Mesenchymal stem cell (in vitro differentiated cells and primary cell): ENCODE measurements at regions not wholly inside any gene's neighbourhood (a gene's known extent, or its start where the extent isn't known, plus 50 kb on each side); places are given as distances from the start of the nearest gene placed in this dataset.
A peak's percentile ranks its signal among the peaks of the same experiment; 100 is the strongest.

ENCODE experiments used
- DNase-seq: peaks from one replicate; pipeline ENCODE4 v3.0.0-alpha.2; 2013
- H2AFZ ChIP-seq: one replicate; pipeline ENCODE4 v1.6.1; 2013; ENCODE audit warnings: low read depth, mild to moderate bottlenecking, control low read depth, inconsistent platforms, low read length, moderate library complexity
- H2AK5ac ChIP-seq: 2 replicates; pipeline ENCODE4 v1.6.1; 2013; ENCODE audit warnings: low read length, moderate library complexity, mild to moderate bottlenecking, inconsistent platforms; ENCODE audit not compliant: severe bottlenecking
- H2BK120ac ChIP-seq: one replicate; pipeline ENCODE4 v1.6.1; 2013; ENCODE audit warnings: low read depth, mild to moderate bottlenecking, inconsistent platforms, low read length, moderate library complexity
- H2BK12ac ChIP-seq, 2 experiments: one replicate each; pipeline ENCODE4 v1.6.1; 2013; ENCODE audit warnings: inconsistent platforms in 2 of 2, low read length in 2 of 2, mild to moderate bottlenecking in 2 of 2, moderate library complexity in 2 of 2, control low read depth in 1 of 2
- H2BK15ac ChIP-seq: one replicate; pipeline ENCODE4 v1.6.1; 2013; ENCODE audit warnings: mild to moderate bottlenecking, low read depth, inconsistent platforms; ENCODE audit not compliant: poor library complexity, severe bottlenecking
- H2BK5ac ChIP-seq: 2 replicates; pipeline ENCODE4 v1.6.1; 2013; ENCODE audit warnings: low read depth, mild to moderate bottlenecking, low read length, control low read depth, inconsistent platforms; ENCODE audit not compliant: poor library complexity, severe bottlenecking
- H3K14ac ChIP-seq, 2 experiments: one replicate each; pipeline ENCODE4 v1.6.1; 2013; ENCODE audit warnings: inconsistent platforms in 2 of 2, low read length in 2 of 2, control low read depth in 1 of 2, mild to moderate bottlenecking in 1 of 2, moderate library complexity in 1 of 2
- H3K18ac ChIP-seq, 2 experiments: one replicate each; pipeline ENCODE4 v1.6.1; 2013; ENCODE audit warnings: inconsistent platforms in 2 of 2, low read length in 2 of 2, control low read depth in 1 of 2, low read depth in 1 of 2, mild to moderate bottlenecking in 1 of 2
- H3K23ac ChIP-seq, 2 experiments: one replicate each; pipeline ENCODE4 v1.6.1; 2013; ENCODE audit warnings: inconsistent platforms in 2 of 2, low read length in 2 of 2, mild to moderate bottlenecking in 2 of 2, moderate library complexity in 2 of 2, control low read depth in 1 of 2
- H3K27ac ChIP-seq: 2 replicates; pipeline ENCODE4 v1.5.1; 2013; ENCODE audit warnings: mild to moderate bottlenecking, moderate library complexity, low read length, control low read depth, inconsistent platforms; ENCODE audit not compliant: poor library complexity, severe bottlenecking
- H3K27me3 ChIP-seq, 2 experiments: 2 replicates each; pipeline versions ENCODE4 v1.6.1 to v1.7.0; 2013; ENCODE audit warnings: low read length in 2 of 2, mild to moderate bottlenecking in 2 of 2, moderate library complexity in 2 of 2, control low read depth in 1 of 2, inconsistent platforms in 1 of 2; ENCODE audit not compliant: control insufficient read depth in 1 of 2, insufficient read depth in 1 of 2
- H3K36me3 ChIP-seq, 2 experiments: 2 replicates each; pipeline versions ENCODE4 v1.6.1 to v1.7.0; 2013; ENCODE audit warnings: low read length in 2 of 2, control low read depth in 1 of 2, inconsistent platforms in 1 of 2, low read depth in 1 of 2, mild to moderate bottlenecking in 1 of 2; ENCODE audit not compliant: insufficient read depth in 2 of 2, control insufficient read depth in 1 of 2
- H3K4ac ChIP-seq, 2 experiments: one replicate each; pipeline ENCODE4 v1.6.1; 2013; ENCODE audit warnings: inconsistent platforms in 2 of 2, low read length in 2 of 2, mild to moderate bottlenecking in 2 of 2, moderate library complexity in 2 of 2, control low read depth in 1 of 2, low read depth in 1 of 2
- H3K4me1 ChIP-seq: 2 replicates; pipeline ENCODE4 v1.6.1; 2013; ENCODE audit warnings: low read depth, low read length, control low read depth; ENCODE audit not compliant: control insufficient read depth, insufficient read depth
- H3K4me2 ChIP-seq: 2 replicates; pipeline ENCODE4 v1.6.1; 2013; ENCODE audit warnings: low read length, mild to moderate bottlenecking, inconsistent platforms; ENCODE audit not compliant: poor library complexity, severe bottlenecking
- H3K4me3 ChIP-seq, 2 experiments: 2 replicates each; pipeline versions ENCODE4 v1.5.1 to v1.7.0; 2013; ENCODE audit warnings: low read length in 2 of 2, mild to moderate bottlenecking in 2 of 2, control low read depth in 1 of 2, low read depth in 1 of 2; ENCODE audit not compliant: insufficient read depth in 1 of 2
- H3K79me1 ChIP-seq: replicated peaks from 2 replicates; pipeline ENCODE4 v1.6.1; 2013; ENCODE audit warnings: mild to moderate bottlenecking, control low read depth, low read length, inconsistent platforms; ENCODE audit not compliant: poor library complexity, severe bottlenecking
- H3K9ac ChIP-seq: 2 replicates; pipeline ENCODE4 v1.7.0; 2013; ENCODE audit warnings: mild to moderate bottlenecking, low read length, moderate library complexity
- H3K9me3 ChIP-seq: 2 replicates; pipeline ENCODE4 v1.7.0; 2013; ENCODE audit warnings: mild to moderate bottlenecking, low read length; ENCODE audit not compliant: control insufficient read depth
- H4K8ac ChIP-seq: one replicate; pipeline ENCODE4 v1.6.1; 2013; ENCODE audit warnings: inconsistent platforms, mild to moderate bottlenecking, low read length, moderate library complexity
- H4K91ac ChIP-seq: one replicate; pipeline ENCODE4 v1.6.1; 2013; ENCODE audit warnings: mild to moderate bottlenecking, low read length, inconsistent platforms
- WGBS: methylation state at CpG from one replicate; pipeline ENCODE4 v1.1.7; 2013; ENCODE audit warnings: mixed read lengths; 5-methylcytosine and 5-hydroxymethylcytosine counted together

DNA sequence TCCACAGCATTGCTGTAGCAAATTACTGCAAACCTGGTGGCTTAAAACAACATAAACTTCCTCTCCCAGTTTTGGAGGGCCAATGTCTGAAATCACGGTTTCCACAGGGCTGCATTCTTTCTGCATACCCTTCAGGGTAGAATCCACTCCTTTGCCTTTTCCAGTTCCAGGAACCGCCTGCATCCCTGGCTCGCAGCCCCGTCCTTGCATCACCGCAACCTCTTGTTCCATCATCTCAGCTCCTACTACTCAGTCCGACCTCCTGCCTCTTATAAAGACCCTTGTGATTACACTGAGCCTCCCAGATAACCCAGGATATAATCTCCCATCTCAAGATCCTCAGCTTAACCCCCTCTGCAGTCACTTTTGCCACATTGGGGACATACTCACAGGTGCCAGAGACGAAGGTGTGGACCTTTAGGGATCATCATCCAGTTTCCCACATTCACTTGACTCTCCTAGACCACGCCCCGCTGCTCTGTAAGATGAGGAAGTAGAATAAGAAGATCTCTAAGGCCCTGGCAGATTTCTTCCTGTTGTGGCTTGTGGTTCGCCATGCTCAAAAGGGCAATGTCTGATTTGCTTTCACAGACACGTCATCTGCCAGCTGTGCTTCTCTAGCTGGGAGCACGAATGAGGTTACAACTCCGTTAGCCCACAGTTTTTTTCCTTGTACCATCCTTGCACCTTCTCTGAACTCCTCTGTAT lies 103.6 kb upstream of the AGAP1 start:
- Histone ChIP-seq H3K4me3 (no peak overlapping the region), H3K4ac (no peak overlapping the region), H3K18ac (no peak overlapping the region), H3K9ac (no peak overlapping the region), H3K23ac (no peak overlapping the region), H2BK5ac (no peak overlapping the region), H3K4me1 (peaks cover 3% of the 10 kb centered on the region), H3K27me3 (no peaks in the 10 kb centered on the region), H3K9me3 (no peaks in the 10 kb centered on the region), H3K36me3 (no peaks in the 10 kb centered on the region), H4K91ac (no peak overlapping the region), H3K14ac (no peak overlapping the region), H3K4me2 (no peak overlapping the region), H3K27ac (no peak overlapping the region), H2BK12ac (no peak overlapping the region), H2BK120ac (no peak overlapping the region), H2BK15ac (no peak overlapping the region), H2AK5ac (no peak overlapping the region), H3K79me1 (no peaks in the 10 kb centered on the region), H2AFZ (no peak overlapping the region), H4K8ac (no peak overlapping the region)
- DNase-seq, result no peak
- WGBS, result 85% methylated on average over 13 of the region's 13 CpGs

DNA sequence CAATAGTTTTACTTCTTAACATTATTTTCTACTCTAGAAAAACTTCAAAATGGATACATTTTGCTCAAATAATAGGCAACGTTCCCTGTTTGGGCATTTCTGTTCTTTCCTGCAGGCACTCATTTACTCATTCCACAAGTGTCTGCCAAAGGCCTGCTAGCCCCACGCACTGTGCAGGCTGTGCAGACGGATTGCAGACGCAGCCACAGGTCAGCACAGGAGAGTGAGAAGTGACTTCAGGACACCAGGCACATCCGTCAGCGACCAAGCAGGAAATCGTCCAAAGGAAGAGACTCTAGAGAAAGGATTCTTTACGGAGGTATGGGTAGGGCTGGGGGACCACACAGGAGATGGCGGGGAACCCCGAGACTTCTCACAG lies 103.0 kb upstream of the AGAP1 start:
- H3K79me1 ChIP-seq, result no peaks in the 10 kb centered on the region
- no peak overlapping the region for H3K23ac ChIP-seq
- no peak overlapping the region for H3K27ac ChIP-seq
- no peak overlapping the region for H3K14ac ChIP-seq
- peaks cover 3% of the 10 kb centered on the region for H3K4me1 ChIP-seq
- H3K27me3 ChIP-seq, result no peaks in the 10 kb centered on the region
- H3K4ac ChIP-seq, result no peak overlapping the region
- no peak overlapping the region for H3K18ac ChIP-seq
- H4K91ac ChIP-seq, result no peak overlapping the region
- no peak for DNase-seq
- H2BK15ac ChIP-seq, result no peak overlapping the region
- no peak overlapping the region for H2BK12ac ChIP-seq
- H3K9me3 ChIP-seq, result no peaks in the 10 kb centered on the region
- H3K9ac ChIP-seq, result no peak overlapping the region
- no peak overlapping the region for H2BK5ac ChIP-seq
- no peak overlapping the region for H3K4me2 ChIP-seq
- WGBS, result 68% methylated on average over 10 of the region's 10 CpGs
- no peaks in the 10 kb centered on the region for H3K36me3 ChIP-seq
- H4K8ac ChIP-seq, result no peak overlapping the region
- H2AFZ ChIP-seq, result no peak overlapping the region
- no peak overlapping the region for H3K4me3 ChIP-seq
- no peak overlapping the region for H2BK120ac ChIP-seq
- H2AK5ac ChIP-seq, result no peak overlapping the region

DNA sequence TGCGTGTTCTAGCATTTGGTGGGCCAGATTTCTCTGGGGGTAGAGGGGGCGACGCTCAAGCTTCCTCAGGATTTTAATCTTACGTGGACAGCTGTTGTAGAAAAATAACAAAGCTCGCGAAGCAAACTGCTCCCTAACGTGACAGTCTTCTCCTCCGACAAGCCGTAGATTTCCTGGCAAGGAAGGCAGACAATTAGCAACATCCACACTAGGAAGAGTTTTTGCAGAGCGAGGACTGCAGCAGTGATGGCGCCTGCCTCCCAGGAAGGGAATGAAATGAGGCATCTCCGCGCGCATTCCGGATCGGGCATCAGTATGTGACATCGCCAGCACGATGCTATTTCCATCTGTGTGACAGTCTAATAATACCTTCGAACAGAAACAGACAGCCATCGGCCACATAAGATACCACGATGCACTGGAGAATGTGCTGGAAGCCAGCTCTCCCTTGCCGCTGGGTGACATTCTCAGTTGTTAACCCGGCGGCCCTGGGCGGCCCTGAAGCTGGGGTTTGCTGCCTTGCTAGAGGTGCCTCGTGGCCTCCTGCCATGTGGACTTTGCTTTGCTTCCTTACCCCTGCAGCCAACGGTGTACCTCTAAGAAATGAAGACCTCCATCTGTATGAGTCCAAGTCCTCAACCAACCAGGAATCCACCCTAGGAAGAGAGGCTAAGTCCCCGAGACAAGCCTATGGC lies 101.8 kb upstream of the AGAP1 start:
- Histone ChIP-seq H3K27ac (no peak overlapping the region), H3K36me3 (no peaks in the 10 kb centered on the region), H3K23ac (no peak overlapping the region), H4K91ac (no peak overlapping the region), H3K4me1 (peaks cover 3% of the 10 kb centered on the region), H2AK5ac (no peak overlapping the region), H3K9ac (no peak overlapping the region), H3K9me3 (no peaks in the 10 kb centered on the region), H2BK5ac (no peak overlapping the region), H3K14ac (no peak overlapping the region), H3K4me3 (no peak overlapping the region), H2BK120ac (no peak overlapping the region), H2BK15ac (no peak overlapping the region), H2AFZ (no peak overlapping the region), H3K79me1 (no peaks in the 10 kb centered on the region), H3K4ac (no peak overlapping the region), H3K18ac (no peak overlapping the region), H3K4me2 (no peak overlapping the region), H2BK12ac (no peak overlapping the region), H3K27me3 (no peaks in the 10 kb centered on the region), H4K8ac (no peak overlapping the region)
- DNase-seq, result no peak
- WGBS, result 93% methylated on average over 28 of the region's 28 CpGs

DNA sequence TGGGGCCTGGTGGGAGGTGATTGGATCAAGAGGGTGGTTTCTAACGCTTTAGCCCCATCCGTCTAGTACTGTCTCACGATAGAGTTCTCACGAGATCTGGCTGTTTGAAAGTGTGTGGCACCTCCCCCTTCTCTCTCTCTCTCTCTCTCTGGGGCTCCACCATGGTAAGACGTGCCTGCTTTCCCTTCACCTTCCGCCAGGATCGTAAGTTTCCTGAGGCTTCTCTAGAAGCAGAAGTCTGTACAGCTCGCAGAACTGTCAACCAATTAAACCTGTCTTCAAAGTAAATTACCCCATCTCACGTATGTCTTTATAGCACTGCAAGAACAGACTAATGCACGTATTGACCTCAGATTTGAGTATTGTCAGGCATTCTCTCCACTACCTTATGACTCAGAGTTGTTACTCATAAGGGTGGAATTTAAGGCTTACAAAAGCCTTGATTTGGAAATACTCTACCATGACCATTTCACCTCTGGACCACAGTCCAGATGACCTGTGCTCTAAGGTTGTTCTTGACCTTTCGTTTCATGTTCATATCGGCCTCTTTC lies 99.5 kb upstream of the AGAP1 start:
- no peak overlapping the region for H2BK15ac ChIP-seq
- 37% methylated on average over 12 of the region's 12 CpGs for WGBS

More for the DNA sequence above, 99.5 kb upstream of the AGAP1 start:
- H2BK120ac ChIP-seq, result no peak overlapping the region
- H2AFZ ChIP-seq, result no peak overlapping the region
- H3K4me2 ChIP-seq, result no peak overlapping the region
- H3K18ac ChIP-seq, result no peak overlapping the region
- H3K36me3 ChIP-seq, result no peaks in the 10 kb centered on the region
- no peak overlapping the region for H3K9ac ChIP-seq
- no peak overlapping the region for H3K23ac ChIP-seq
- H3K27me3 ChIP-seq, result no peaks in the 10 kb centered on the region
- H2BK5ac ChIP-seq, result no peak overlapping the region
- no peak overlapping the region for H4K8ac ChIP-seq
- H3K9me3 ChIP-seq, result no peaks in the 10 kb centered on the region
- H3K27ac ChIP-seq, result no peak overlapping the region
- no peak overlapping the region for H2BK12ac ChIP-seq
- no peaks in the 10 kb centered on the region for H3K79me1 ChIP-seq
- DNase-seq, result peak; percentile 87
- H3K14ac ChIP-seq, result no peak overlapping the region
- H4K91ac ChIP-seq, result no peak overlapping the region
- H3K4ac ChIP-seq, result no peak overlapping the region
- H3K4me1 ChIP-seq, result peaks cover 3% of the 10 kb centered on the region
- H3K4me3 ChIP-seq, result no peak overlapping the region
- H2AK5ac ChIP-seq, result no peak overlapping the region
